B cell (primary cell): ENCODE measurements at regions not wholly inside any gene's neighbourhood (a gene's known extent, or its start where the extent isn't known, plus 50 kb on each side); places are given as distances from the start of the nearest gene placed in this dataset.

ENCODE experiments used
- ATAC-seq: fragments of 200-7000 bp; cut with Tn5 transposase; one replicate; pipeline ENCODE4 v1.10.0; 2021; ENCODE audit warnings: low read depth, mild to moderate bottlenecking, moderate number of reproducible peaks, moderate library complexity
- CTCF ChIA-PET: fragments of 350-600 bp; sonication (Branson Sonifier 250); formaldehyde crosslinking; loops from one replicate; lab custom pipeline; 2021; ENCODE audit warnings: antibody characterized with exemption, inconsistent platforms; lab: Charles Lee
- POLR2A ChIA-PET: fragments of 350-600 bp; sonication (Branson Sonifier 250); formaldehyde crosslinking; loops from one replicate; lab custom pipeline; 2021; ENCODE audit warnings: antibody characterized with exemption; lab: Charles Lee
- DNase-seq: peaks from one replicate; pipeline ENCODE4 v3.0.0; 2013
- H2AFZ ChIP-seq: 2 replicates; pipeline ENCODE4 v1.6.1; 2012; ENCODE audit warnings: mild to moderate bottlenecking, low read depth, low read length; ENCODE audit not compliant: insufficient read depth, poor library complexity, severe bottlenecking
- H3K27ac ChIP-seq, 2 donors: 1 replicate in 1 of 2; 2 replicates in 1 of 2; pipeline ENCODE4 v1.5.1; 2012 to 2013; ENCODE audit warnings: low read length in 2 of 2, mild to moderate bottlenecking in 2 of 2, moderate library complexity in 1 of 2
- H3K27me3 ChIP-seq, 4 experiments: fragments of 200-600 bp in 1 of 4; sonication (generic) in 1 of 4; replicated peaks in 1 of 4; 1 replicate in 2 of 4; 2 replicates in 2 of 4; pipeline versions ENCODE4 v1.6.1 to v1.7.0; 2013 to 2016; ENCODE audit warnings: low read length in 3 of 4, mild to moderate bottlenecking in 2 of 4, mixed read lengths in 1 of 4, moderate library complexity in 1 of 4; ENCODE audit not compliant: insufficient read depth in 4 of 4, control insufficient read depth in 3 of 4; ENCODE audit errors: control extremely low read depth in 1 of 4
- H3K36me3 ChIP-seq, 2 experiments: replicated peaks in 1 of 2; 1 replicate in 1 of 2; 2 replicates in 1 of 2; pipeline versions ENCODE4 v1.6.1 to v1.7.1; 2013; ENCODE audit warnings: low read length in 1 of 2; ENCODE audit not compliant: insufficient read depth in 2 of 2, control insufficient read depth in 1 of 2; ENCODE audit errors: control extremely low read depth in 1 of 2, extremely low read depth in 1 of 2
- H3K4me1 ChIP-seq, 2 donors: fragments of 200-600 bp in 1 of 2; sonication (generic) in 1 of 2; 1 replicate in 1 of 2; 2 replicates in 1 of 2; pipeline versions ENCODE4 v1.5.1 to v1.6.1; 2013 to 2017; ENCODE audit warnings: low read length in 2 of 2; ENCODE audit not compliant: control insufficient read depth in 2 of 2, insufficient read depth in 2 of 2
- H3K4me2 ChIP-seq: replicated peaks from 2 replicates; pipeline ENCODE3; 2012; ENCODE audit warnings: mild to moderate bottlenecking, low read depth, low read length; ENCODE audit not compliant: poor library complexity, severe bottlenecking
- H3K4me3 ChIP-seq, 5 experiments: fragments of 200-600 bp in 1 of 5; sonication (generic) in 1 of 5; 1 replicate in 3 of 5; 2 replicates in 2 of 5; pipeline versions ENCODE4 v1.5.1 to v1.7.0; 2011 to 2016; ENCODE audit warnings: low read length in 4 of 5, mild to moderate bottlenecking in 4 of 5, low read depth in 2 of 5, control low read depth in 1 of 5, moderate library complexity in 1 of 5; ENCODE audit not compliant: insufficient read depth in 1 of 5; ENCODE audit errors: control extremely low read depth in 1 of 5, extremely low read depth in 1 of 5
- H3K79me2 ChIP-seq: fragments of 200-600 bp; sonication (generic); one replicate; pipeline ENCODE4 v1.6.0; 2016; ENCODE audit warnings: low read length; ENCODE audit not compliant: control insufficient read depth, insufficient read depth
- H3K9ac ChIP-seq: fragments of 200-600 bp; sonication (generic); 2 replicates; pipeline ENCODE4 v1.6.1; 2017; ENCODE audit warnings: mild to moderate bottlenecking, low read length, moderate library complexity
- H3K9me3 ChIP-seq, 3 donors: one replicate each; pipeline versions ENCODE4 v1.6.1 to v1.7.1; 2013; ENCODE audit warnings: low read length in 2 of 3; ENCODE audit not compliant: control insufficient read depth in 2 of 3, insufficient read depth in 1 of 3; ENCODE audit errors: control extremely low read depth in 1 of 3
- H4K20me1 ChIP-seq: 2 replicates; pipeline ENCODE4 v1.6.0; 2012; ENCODE audit warnings: mild to moderate bottlenecking, low read length; ENCODE audit not compliant: insufficient read depth, control insufficient read depth, poor library complexity, severe bottlenecking
- H3K27ac Mint-ChIP-seq: one replicate; pipeline ENCODE4 v1.8.0; 2021; ENCODE audit warnings: mixed read lengths
- H3K27me3 Mint-ChIP-seq: one replicate; pipeline ENCODE4 v1.8.0; 2021; ENCODE audit warnings: mixed read lengths
- H3K4me1 Mint-ChIP-seq: one replicate; pipeline ENCODE4 v1.8.0; 2021; ENCODE audit warnings: mixed read lengths
- H3K4me3 Mint-ChIP-seq: one replicate; pipeline ENCODE4 v1.8.0; 2021; ENCODE audit warnings: mixed read lengths
- H3K9me3 Mint-ChIP-seq: one replicate; pipeline ENCODE4 v1.8.0; 2022; ENCODE audit warnings: mixed read lengths; ENCODE audit not compliant: insufficient read depth
- EZH2 ChIP-seq: IDR thresholded peaks from 2 replicates; pipeline ENCODE4 v1.6.1; 2012; ENCODE audit warnings: borderline replicate concordance, low read depth, mild to moderate bottlenecking, moderate library complexity, low read length; ENCODE audit not compliant: insufficient read depth, poor library complexity, severe bottlenecking
- WGBS: methylation state at CpG from one replicate; pipeline ENCODE4 v1.1.5; 2013; ENCODE audit warnings: missing lambda C conversion rate; ENCODE audit not compliant: insufficient coverage; 5-methylcytosine and 5-hydroxymethylcytosine counted together
- intact Hi-C: fragments of 100-400 bp; cut with micrococcal nuclease; formaldehyde crosslinking; loops from one replicate; pipeline ENCODE4 v1.10.0; 2022
- TF ChIP-seq, protein P1 (sequence below): fragments of 200-600 bp; IDR thresholded peaks from one replicate; pipeline ENCODE4 v1.8.0; 2022; ENCODE audit warnings: antibody characterized with exemption, mild to moderate bottlenecking

DNA sequence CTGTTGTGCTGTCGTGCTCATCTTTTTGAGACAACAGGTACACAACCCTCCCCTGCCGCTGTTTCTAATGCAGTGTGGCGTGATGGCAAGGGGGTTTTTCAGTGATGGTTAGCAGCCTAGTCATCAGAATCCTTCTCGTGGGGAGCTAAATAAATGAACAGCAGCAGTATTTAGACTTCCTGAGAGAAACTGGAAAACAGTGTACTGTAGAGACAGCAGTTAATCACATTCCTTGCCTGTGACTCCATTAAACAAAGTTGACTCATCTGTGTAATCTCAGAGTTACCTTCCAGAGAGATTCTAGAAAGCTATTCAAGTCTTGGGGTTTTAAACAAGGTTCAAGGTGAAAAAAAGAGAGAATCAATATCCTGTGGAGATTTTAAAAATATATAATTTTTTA lies 1753.2 kb upstream of the PCDH7 start:
- ATAC-seq (no peak), DNase-seq (no peak)
- Mint-ChIP-seq H3K4me3 (no peak overlapping the region), H3K27me3 (no peaks in the 10 kb centered on the region), H3K4me1 (no peaks in the 10 kb centered on the region), H3K9me3 (no peaks in the 10 kb centered on the region), H3K27ac (no peak overlapping the region)
- Histone ChIP-seq H3K9ac (no peak overlapping the region), H3K36me3 (no peaks in the 10 kb centered on the region), H3K9me3 (no peaks in the 10 kb centered on the region), H3K4me2 (no peak overlapping the region), H3K27ac (no peak overlapping the region), H3K4me1 (no peaks in the 10 kb centered on the region), H3K79me2 (no peaks in the 10 kb centered on the region), H2AFZ (no peak overlapping the region), H4K20me1 (no peaks in the 10 kb centered on the region), H3K27me3 (no peaks in the 10 kb centered on the region), H3K4me3 (no peak overlapping the region)
- CTCF ChIA-PET = no interaction called here
- intact Hi-C loops = no loop called here
- TF ChIP-seq EZH2 = no peak
- TF ChIP-seq, protein P1, sequence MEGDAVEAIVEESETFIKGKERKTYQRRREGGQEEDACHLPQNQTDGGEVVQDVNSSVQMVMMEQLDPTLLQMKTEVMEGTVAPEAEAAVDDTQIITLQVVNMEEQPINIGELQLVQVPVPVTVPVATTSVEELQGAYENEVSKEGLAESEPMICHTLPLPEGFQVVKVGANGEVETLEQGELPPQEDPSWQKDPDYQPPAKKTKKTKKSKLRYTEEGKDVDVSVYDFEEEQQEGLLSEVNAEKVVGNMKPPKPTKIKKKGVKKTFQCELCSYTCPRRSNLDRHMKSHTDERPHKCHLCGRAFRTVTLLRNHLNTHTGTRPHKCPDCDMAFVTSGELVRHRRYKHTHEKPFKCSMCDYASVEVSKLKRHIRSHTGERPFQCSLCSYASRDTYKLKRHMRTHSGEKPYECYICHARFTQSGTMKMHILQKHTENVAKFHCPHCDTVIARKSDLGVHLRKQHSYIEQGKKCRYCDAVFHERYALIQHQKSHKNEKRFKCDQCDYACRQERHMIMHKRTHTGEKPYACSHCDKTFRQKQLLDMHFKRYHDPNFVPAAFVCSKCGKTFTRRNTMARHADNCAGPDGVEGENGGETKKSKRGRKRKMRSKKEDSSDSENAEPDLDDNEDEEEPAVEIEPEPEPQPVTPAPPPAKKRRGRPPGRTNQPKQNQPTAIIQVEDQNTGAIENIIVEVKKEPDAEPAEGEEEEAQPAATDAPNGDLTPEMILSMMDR = no peak
- POLR2A ChIA-PET = no interaction called here
- 60% methylated on average over 1 of the region's 4 CpGs for WGBS

DNA sequence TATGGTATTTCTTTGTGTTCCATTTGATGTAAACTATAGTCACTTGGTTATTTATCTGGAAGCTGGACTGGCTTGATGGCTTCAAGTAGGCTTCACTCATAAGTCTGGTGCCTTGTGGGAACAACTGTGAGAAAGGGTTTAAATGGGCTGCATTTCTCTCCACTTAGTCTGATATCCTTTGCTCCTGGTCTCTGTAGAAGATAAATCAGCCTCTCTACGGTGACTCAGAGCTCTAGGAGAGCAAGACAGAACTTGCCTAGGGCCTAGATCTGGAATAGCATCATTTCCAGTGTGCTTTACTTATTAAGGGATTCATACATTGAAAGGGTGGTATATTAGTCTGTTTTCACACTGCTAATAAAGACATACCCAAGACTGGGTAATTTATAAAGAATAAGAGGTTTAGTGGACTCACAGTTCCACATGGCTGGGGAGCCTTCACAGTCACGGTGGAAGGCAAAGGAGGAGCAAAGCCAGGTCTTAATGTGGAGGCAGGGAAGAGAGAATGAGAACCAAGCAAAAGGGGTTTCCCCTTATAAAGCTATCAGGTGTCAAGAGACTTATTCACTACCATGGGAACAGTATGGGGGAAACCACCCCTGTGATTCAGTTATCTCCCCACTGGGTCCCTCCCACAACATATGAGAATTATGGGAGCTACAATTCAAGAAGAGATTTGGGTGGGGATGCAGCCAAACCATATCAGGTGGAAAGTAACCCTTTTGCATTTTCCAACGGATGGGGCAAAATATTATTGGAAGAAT lies 1746.4 kb upstream of the PCDH7 start:
- Histone ChIP-seq H3K27ac (no peak overlapping the region), H3K9me3 (no peaks in the 10 kb centered on the region), H2AFZ (no peak overlapping the region), H3K4me2 (no peak overlapping the region), H3K79me2 (no peaks in the 10 kb centered on the region), H3K9ac (no peak overlapping the region), H3K4me3 (no peak overlapping the region), H3K4me1 (no peaks in the 10 kb centered on the region), H3K27me3 (no peaks in the 10 kb centered on the region), H3K36me3 (no peaks in the 10 kb centered on the region), H4K20me1 (no peaks in the 10 kb centered on the region)
- POLR2A ChIA-PET = no interaction called here
- no peak overlapping the region for H3K4me3 Mint-ChIP-seq
- WGBS = 40% methylated on average over 1 of the region's 3 CpGs
- DNase-seq = no peak
- H3K27me3 Mint-ChIP-seq = no peaks in the 10 kb centered on the region
- H3K27ac Mint-ChIP-seq = no peak overlapping the region
- no peak for TF ChIP-seq EZH2
- TF ChIP-seq, protein P1 = no peak
- CTCF ChIA-PET = no interaction called here
- H3K4me1 Mint-ChIP-seq = no peaks in the 10 kb centered on the region
- no peaks in the 10 kb centered on the region for H3K9me3 Mint-ChIP-seq
- no peak for ATAC-seq
- intact Hi-C loops = no loop called here
